ENCODE measurements at regions not wholly inside any gene's neighbourhood (a gene's known extent, or its start where the extent isn't known, plus 50 kb on each side); places are given as distances from the start of the nearest gene placed in this dataset.

DNA sequence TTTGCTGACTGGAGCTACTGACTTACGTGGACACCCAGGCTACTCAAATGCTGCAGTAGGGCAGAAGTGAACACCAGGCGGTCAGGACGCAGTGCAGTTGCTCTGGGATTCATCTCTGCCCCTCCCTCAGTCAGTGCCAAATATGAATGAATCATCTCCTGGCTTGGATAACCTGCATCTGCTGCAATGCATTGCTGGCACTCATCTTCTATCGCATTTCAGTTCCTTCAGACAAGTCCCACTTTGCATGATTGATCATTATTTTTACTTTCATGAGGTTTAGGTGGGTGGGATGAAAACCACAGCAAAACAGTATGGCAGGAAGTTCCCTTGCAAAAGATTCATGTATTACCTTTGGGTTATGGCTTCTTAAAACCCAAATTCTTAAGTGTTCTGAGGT is 224.6 kb upstream of the NRP1 start:
- 87 to 97% methylated on average over 2 to 3 of the region's 4 CpGs for WGBS, 2 experiments (ENCODE audit: insufficient coverage in 2 of 2)
- Histone ChIP-seq H3K36me3 (ENCODE audit: control insufficient read depth, insufficient read depth, low read length) (no peaks in the 10 kb centered on the region), H3K4me3 (ENCODE audit: extremely low read depth, insufficient read depth, low read length, poor library complexity, severe bottlenecking) (no peak overlapping the region), H3K9me3 (ENCODE audit: control insufficient read depth, low read length) (no peaks in the 10 kb centered on the region), H3K27ac (ENCODE audit: low read depth, low read length, severe bottlenecking) (no peak overlapping the region), H3K4me1 (ENCODE audit: control insufficient read depth, insufficient read depth, low read length, poor library complexity, severe bottlenecking) (no peaks in the 10 kb centered on the region)

DNA sequence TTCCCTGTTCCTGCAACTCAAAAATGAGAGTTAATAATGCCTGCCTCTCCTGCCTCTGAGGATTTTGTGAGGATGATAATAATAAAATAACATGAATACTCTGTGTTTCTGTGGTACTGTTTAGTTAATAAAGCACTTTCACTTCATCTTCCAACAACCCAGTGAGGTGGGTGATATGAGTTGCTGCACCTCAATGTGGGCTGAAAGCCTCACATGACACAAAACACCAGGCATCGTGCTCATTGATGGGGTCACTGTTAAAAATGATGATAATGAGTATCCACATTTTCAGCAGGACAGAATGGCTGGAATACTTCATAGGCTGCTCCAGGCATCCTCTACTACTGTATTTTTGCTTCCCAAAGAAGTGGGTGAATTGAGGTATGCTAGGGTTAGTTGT is 222.8 kb upstream of the NRP1 start:
- WGBS, 2 experiments (ENCODE audit: insufficient coverage in 2 of 2), result 100% methylated on average over 1 of the region's 1 CpG; no CpG with 5 or more reads in 1 of the 2 experiments
- Histone ChIP-seq H3K9me3 (ENCODE audit: control insufficient read depth, low read length) (no peaks in the 10 kb centered on the region), H3K36me3 (ENCODE audit: control insufficient read depth, insufficient read depth, low read length) (no peaks in the 10 kb centered on the region), H3K27ac (ENCODE audit: low read depth, low read length, severe bottlenecking) (no peak overlapping the region), H3K4me3 (ENCODE audit: extremely low read depth, insufficient read depth, low read length, poor library complexity, severe bottlenecking) (no peak overlapping the region), H3K4me1 (ENCODE audit: control insufficient read depth, insufficient read depth, low read length, poor library complexity, severe bottlenecking) (no peaks in the 10 kb centered on the region)

DNA sequence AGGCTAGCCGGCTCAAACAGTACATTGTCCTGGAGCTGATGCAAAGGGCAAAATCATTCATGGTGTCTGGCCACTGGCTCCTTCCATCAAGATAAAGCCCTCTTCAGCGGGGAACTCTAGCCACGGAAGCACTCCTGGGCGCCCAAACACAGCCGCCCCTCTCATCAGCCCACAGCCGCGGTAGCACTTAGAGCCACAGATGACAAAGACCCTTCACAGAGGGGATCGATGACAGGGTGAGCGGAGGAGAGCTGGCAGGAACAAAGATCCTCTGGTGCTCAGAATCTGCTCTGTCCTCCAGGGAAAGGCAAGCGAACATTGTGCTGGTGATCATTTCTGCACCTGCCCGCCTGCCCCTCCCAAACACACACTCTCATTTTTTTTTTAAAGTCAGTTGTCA is 222.2 kb upstream of the NRP1 start:
- Histone ChIP-seq H3K4me1 (ENCODE audit: control insufficient read depth, insufficient read depth, low read length, poor library complexity, severe bottlenecking) (no peaks in the 10 kb centered on the region), H3K9me3 (ENCODE audit: control insufficient read depth, low read length) (no peaks in the 10 kb centered on the region), H3K27ac (ENCODE audit: low read depth, low read length, severe bottlenecking) (no peak overlapping the region), H3K4me3 (ENCODE audit: extremely low read depth, insufficient read depth, low read length, poor library complexity, severe bottlenecking) (no peak overlapping the region), H3K36me3 (ENCODE audit: control insufficient read depth, insufficient read depth, low read length) (no peaks in the 10 kb centered on the region)
- 77 to 78% methylated on average over 3 to 10 of the region's 11 CpGs for WGBS, 2 experiments (ENCODE audit: insufficient coverage in 2 of 2)

DNA sequence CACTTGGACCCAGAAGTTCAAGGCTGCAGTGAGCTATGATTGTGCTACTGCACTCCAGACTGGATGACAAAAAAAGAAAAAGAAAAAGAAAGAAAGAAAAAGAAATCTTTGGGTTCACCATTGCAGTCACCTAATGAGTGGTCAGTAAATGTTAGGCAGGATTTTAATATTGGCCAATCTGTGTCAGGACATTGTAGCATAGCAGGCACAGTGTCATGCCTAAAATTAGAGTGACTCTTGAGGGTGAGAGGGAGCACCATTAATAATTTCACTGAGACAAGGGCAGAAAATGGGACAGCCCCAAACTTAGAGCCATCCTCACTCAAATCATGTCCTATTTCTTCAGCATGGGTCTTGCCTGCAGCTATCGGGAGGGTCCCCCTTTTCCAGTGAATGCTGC is 221.6 kb upstream of the NRP1 start:
- WGBS, 2 experiments (ENCODE audit: insufficient coverage in 2 of 2), result 100% methylated on average over 1 of the region's 1 CpG
- no peaks in the 10 kb centered on the region for H3K4me1 ChIP-seq (ENCODE audit: control insufficient read depth, insufficient read depth, low read length, poor library complexity, severe bottlenecking)
- no peaks in the 10 kb centered on the region for H3K9me3 ChIP-seq (ENCODE audit: control insufficient read depth, low read length)
- H3K36me3 ChIP-seq (ENCODE audit: control insufficient read depth, insufficient read depth, low read length), result no peaks in the 10 kb centered on the region
- H3K4me3 ChIP-seq (ENCODE audit: extremely low read depth, insufficient read depth, low read length, poor library complexity, severe bottlenecking), result no peak overlapping the region
- H3K27ac ChIP-seq (ENCODE audit: low read depth, low read length, severe bottlenecking), result no peak overlapping the region

DNA sequence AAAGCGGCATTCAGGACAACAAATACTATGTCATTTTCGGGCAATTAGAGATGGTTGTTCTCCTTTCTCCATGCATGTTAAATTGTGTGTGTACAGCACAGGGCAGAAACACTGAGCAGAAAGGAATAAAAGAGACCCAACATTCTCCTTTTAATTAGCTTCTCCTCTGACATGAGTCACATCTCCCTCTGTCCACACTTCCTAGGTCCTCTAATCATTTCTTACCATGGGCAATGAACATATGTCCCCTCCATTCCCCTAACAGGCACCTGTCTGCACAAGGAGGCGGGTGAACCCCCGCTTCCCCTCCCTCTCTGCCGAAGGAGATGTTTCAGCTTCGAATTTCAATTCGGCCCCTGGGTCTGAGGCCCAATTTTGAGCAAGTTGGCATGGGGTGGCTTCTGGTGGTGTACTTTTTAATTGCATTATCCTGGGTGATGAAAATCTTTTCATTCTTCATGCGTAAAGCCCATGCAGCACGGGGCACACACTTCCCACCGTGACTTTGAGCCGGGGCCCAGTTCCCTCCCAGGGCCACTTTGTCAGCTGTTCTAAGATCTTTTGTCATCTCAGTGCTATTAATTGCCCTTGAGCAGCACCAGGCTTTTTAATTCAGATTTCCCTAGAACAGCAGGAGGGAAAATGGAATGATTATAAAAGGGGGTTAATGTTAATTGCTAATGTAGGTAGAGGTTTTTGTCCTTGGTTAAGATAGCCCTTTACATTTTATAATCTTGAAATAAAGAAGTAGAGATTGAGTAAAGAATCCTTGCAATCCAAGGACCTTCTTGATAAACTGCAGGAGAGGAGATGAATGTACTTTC is 219.5 kb upstream of the NRP1 start:
- Histone ChIP-seq H3K4me1 (ENCODE audit: control insufficient read depth, insufficient read depth, low read length, poor library complexity, severe bottlenecking) (no peaks in the 10 kb centered on the region), H3K27ac (ENCODE audit: low read depth, low read length, severe bottlenecking) (no peak overlapping the region), H3K4me3 (ENCODE audit: extremely low read depth, insufficient read depth, low read length, poor library complexity, severe bottlenecking) (no peak overlapping the region), H3K9me3 (ENCODE audit: control insufficient read depth, low read length) (no peaks in the 10 kb centered on the region), H3K36me3 (ENCODE audit: control insufficient read depth, insufficient read depth, low read length) (no peaks in the 10 kb centered on the region)
- WGBS, 2 experiments (ENCODE audit: insufficient coverage in 2 of 2), result 55 to 70% methylated on average over 5 to 8 of the region's 11 CpGs

DNA sequence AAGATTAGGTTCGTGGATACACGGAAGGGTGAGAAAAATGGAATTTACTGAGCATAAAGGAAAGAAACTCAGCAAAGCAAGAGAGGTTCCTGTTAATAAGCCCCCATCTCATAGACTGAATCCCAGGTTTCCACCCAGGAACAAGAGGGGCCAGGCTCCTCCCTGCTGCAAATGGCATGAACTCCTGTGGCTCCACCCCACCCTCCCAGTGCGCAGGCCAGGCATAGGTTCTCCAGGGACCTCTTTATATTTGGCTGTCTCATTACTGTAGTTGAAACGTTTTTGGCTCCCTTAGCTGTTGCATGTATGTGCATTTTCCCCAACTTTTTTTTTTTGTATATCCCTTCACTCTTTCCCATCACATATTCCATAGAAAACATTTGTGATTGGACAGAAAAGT is 217.8 kb upstream of the NRP1 start:
- Histone ChIP-seq H3K4me3 (ENCODE audit: extremely low read depth, insufficient read depth, low read length, poor library complexity, severe bottlenecking) (no peak overlapping the region), H3K27ac (ENCODE audit: low read depth, low read length, severe bottlenecking) (no peak overlapping the region), H3K9me3 (ENCODE audit: control insufficient read depth, low read length) (no peaks in the 10 kb centered on the region), H3K36me3 (ENCODE audit: control insufficient read depth, insufficient read depth, low read length) (no peaks in the 10 kb centered on the region), H3K4me1 (ENCODE audit: control insufficient read depth, insufficient read depth, low read length, poor library complexity, severe bottlenecking) (no peaks in the 10 kb centered on the region)
- WGBS, 2 experiments (ENCODE audit: insufficient coverage in 2 of 2), result 90 to 100% methylated on average over 3 to 4 of the region's 4 CpGs

DNA sequence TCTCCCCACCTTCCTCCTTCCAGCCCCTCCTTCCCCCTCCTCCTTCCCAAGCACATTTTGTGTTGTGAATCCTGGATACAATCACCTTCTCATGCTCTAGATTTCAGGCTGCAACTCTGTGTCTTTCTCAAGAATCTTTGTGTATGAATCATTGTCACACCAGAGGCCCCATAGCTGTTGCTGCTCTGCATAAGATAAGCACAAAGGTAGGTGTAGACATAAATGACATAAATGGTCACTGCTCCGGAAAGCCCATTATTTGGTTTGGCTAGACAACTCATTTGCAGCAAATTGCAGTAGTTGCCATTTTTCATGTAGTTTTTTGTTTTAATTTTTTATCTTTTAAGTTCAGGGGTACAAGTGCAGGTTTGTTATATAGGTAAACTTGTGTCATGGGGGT is 216.3 kb upstream of the NRP1 start:
- no peaks in the 10 kb centered on the region for H3K36me3 ChIP-seq (ENCODE audit: control insufficient read depth, insufficient read depth, low read length)
- 100% methylated on average over 1 of the region's 1 CpG for WGBS, 2 experiments (ENCODE audit: insufficient coverage in 2 of 2)
- H3K4me1 ChIP-seq (ENCODE audit: control insufficient read depth, insufficient read depth, low read length, poor library complexity, severe bottlenecking), result no peaks in the 10 kb centered on the region
- H3K9me3 ChIP-seq (ENCODE audit: control insufficient read depth, low read length), result no peaks in the 10 kb centered on the region
- no peak overlapping the region for H3K27ac ChIP-seq (ENCODE audit: low read depth, low read length, severe bottlenecking)
- no peak overlapping the region for H3K4me3 ChIP-seq (ENCODE audit: extremely low read depth, insufficient read depth, low read length, poor library complexity, severe bottlenecking)

DNA sequence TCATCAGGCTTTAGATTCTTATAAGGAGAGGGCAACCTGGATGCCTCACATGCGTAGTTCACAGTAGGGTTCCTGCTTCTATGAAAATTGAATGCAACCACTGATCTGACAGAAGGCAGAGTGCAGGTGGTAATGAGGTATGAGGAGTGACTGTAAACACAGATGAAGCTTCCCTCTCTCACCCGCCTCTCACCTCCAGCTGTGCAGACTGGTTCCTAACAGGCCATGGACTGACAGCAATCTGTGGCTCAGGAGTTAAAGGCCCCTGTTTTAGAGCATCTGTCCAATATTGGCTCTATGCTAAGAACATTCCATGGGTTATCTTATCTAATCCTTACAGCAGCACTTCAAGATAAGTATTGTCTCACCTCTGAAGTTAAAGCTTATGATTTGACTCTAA is 213.5 kb upstream of the NRP1 start:
- Histone ChIP-seq H3K4me1 (ENCODE audit: control insufficient read depth, insufficient read depth, low read length, poor library complexity, severe bottlenecking) (no peaks in the 10 kb centered on the region), H3K36me3 (ENCODE audit: control insufficient read depth, insufficient read depth, low read length) (no peaks in the 10 kb centered on the region), H3K4me3 (ENCODE audit: extremely low read depth, insufficient read depth, low read length, poor library complexity, severe bottlenecking) (no peak overlapping the region), H3K27ac (ENCODE audit: low read depth, low read length, severe bottlenecking) (no peak overlapping the region), H3K9me3 (ENCODE audit: control insufficient read depth, low read length) (no peaks in the 10 kb centered on the region)
- WGBS, 2 experiments (ENCODE audit: insufficient coverage in 2 of 2), result 75 to 81% methylated on average over 1 to 2 of the region's 2 CpGs

DNA sequence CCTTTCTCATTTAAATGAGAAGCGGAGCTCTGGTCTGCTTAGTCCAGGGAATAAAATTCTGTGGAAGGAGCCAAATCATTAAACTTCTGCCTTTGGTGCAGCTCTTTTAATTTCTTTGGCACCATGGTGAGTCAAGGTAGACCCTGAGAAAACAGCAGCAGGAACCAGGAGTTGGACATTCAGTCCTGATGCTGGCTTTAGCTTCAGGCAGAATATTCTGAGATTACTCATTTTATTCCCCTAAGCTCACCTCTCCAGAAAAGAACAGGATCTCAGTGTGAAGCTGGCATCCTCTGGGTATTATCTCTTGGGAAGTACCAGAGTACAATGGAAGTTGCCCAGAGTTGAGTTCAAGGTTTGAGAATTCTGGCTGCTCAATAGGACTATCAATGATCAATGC is 211.6 kb upstream of the NRP1 start:
- no peaks in the 10 kb centered on the region for H3K9me3 ChIP-seq (ENCODE audit: control insufficient read depth, low read length)
- WGBS, 2 experiments (ENCODE audit: insufficient coverage in 2 of 2), result 100% methylated on average over 1 of the region's 1 CpG; no CpG with 5 or more reads in 1 of the 2 experiments

DNA sequence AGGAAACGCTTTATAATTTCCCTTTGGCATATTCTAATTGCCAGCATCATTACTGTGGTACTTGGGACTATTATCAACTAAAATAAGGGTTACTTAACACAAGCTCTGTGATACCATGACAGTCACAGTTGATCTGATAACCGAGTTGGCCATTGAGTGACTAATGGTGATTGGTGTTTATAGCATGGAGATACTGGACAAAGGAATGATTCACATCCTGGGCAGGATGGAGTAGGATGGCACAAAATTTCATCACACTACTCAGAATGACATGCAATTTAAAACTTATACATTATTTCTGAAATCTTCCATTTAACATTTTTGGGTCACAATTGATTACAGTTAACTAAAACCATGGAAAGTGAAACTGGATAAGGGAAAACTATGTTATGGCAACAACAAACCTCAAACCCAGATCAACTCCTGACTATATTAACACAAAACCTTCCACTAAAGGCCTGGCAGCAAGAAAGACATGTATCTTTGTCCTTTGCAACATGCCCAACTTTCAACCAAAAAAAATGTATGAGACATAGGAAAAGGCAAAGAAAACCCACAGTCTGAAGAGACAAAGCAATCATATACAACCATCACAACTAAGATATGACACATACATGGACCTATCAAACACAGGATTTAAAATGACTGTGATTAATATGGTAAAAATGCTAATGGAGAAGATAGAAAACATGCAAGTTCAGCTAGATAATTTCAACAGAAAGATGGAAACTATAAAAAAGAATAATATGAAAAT is 208.5 kb upstream of the NRP1 start:
- WGBS, 2 experiments (ENCODE audit: insufficient coverage in 2 of 2), result 100% methylated on average over 1 of the region's 2 CpGs; no CpG with 5 or more reads in 1 of the 2 experiments
- Histone ChIP-seq H3K27ac (ENCODE audit: low read depth, low read length, severe bottlenecking) (no peak overlapping the region), H3K9me3 (ENCODE audit: control insufficient read depth, low read length) (no peaks in the 10 kb centered on the region), H3K36me3 (ENCODE audit: control insufficient read depth, insufficient read depth, low read length) (no peaks in the 10 kb centered on the region), H3K4me1 (ENCODE audit: control insufficient read depth, insufficient read depth, low read length, poor library complexity, severe bottlenecking) (no peaks in the 10 kb centered on the region), H3K4me3 (ENCODE audit: extremely low read depth, insufficient read depth, low read length, poor library complexity, severe bottlenecking) (no peak overlapping the region)

More for the DNA sequence above, 211.6 kb upstream of the NRP1 start:
- H3K27ac ChIP-seq (ENCODE audit: low read depth, low read length, severe bottlenecking), result no peak overlapping the region
- H3K36me3 ChIP-seq (ENCODE audit: control insufficient read depth, insufficient read depth, low read length), result no peaks in the 10 kb centered on the region
- H3K4me3 ChIP-seq (ENCODE audit: extremely low read depth, insufficient read depth, low read length, poor library complexity, severe bottlenecking), result no peak overlapping the region
- no peaks in the 10 kb centered on the region for H3K4me1 ChIP-seq (ENCODE audit: control insufficient read depth, insufficient read depth, low read length, poor library complexity, severe bottlenecking)

DNA sequence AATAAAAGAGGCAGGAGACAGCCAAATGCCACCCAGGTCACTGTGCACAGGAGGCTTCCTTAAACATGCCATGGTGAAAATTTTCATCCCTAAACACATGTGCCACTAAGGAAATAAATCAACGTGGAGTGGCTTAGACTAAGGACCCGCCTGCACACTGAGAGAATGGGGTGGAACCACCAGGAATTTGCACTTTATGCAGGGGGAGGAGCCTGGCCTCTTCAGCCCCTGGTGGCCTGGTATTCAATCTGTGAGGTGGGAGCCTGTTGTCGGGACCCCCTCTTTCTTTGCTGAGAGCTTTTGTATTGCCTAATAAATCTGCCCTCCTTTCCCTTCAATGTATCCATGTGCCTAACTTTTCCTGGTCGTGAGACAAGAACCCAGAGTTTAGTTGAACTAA is 204.6 kb upstream of the NRP1 start:
- H3K4me1 ChIP-seq (ENCODE audit: control insufficient read depth, insufficient read depth, low read length, poor library complexity, severe bottlenecking), result peaks cover 2% of the 10 kb centered on the region
- WGBS, 2 experiments (ENCODE audit: insufficient coverage in 2 of 2), result 75 to 80% methylated on average over 3 of the region's 4 CpGs
- no peak overlapping the region for H3K4me3 ChIP-seq (ENCODE audit: extremely low read depth, insufficient read depth, low read length, poor library complexity, severe bottlenecking)
- no peak overlapping the region for H3K27ac ChIP-seq (ENCODE audit: low read depth, low read length, severe bottlenecking)
- H3K36me3 ChIP-seq (ENCODE audit: control insufficient read depth, insufficient read depth, low read length), result no peaks in the 10 kb centered on the region
- no peaks in the 10 kb centered on the region for H3K9me3 ChIP-seq (ENCODE audit: control insufficient read depth, low read length)
